ENCODE measurements at regions not wholly inside any gene's neighbourhood (a gene's known extent, or its start where the extent isn't known, plus 50 kb on each side); places are given as distances from the start of the nearest gene placed in this dataset.

DNA sequence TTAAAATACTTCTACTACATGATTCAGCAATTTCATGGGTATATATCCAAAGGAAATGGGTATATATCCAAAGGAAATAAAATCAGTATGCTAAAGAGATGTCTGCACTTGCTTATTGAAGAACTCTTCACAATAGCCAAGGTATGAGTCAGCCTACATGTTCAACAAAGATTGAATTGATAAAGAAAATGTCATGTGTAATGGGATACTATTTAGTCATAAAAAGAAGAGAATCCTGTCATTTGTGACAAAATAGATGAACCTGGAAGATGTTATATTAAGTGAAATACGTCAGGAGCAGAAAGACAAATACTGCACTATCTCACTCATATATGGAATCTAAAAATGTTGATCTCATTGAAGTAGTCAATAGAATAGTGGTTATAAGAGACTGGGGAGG, 944.5 kb upstream of the CTNND2 start:
- Histone ChIP-seq H3K4me3 (replicated peaks; ENCODE audit: insufficient read depth, low read length) (no peak overlapping the region), H3K27me3 (ENCODE audit: insufficient read depth, poor library complexity, severe bottlenecking) (no peaks in the 10 kb centered on the region), H3K27ac (replicated peaks) (no peak overlapping the region)
- no peak for TF ChIP-seq SPI1 (IDR thresholded peaks at IDR 0.05; ENCODE audit: borderline replicate concordance, low read depth)
- TF ChIP-seq POLR2AphosphoS5 (IDR thresholded peaks at IDR 0.05; ENCODE audit: low read depth) = no peak
- no peak for TF ChIP-seq GABPA (IDR thresholded peaks at IDR 0.05; ENCODE audit: low read depth)
- TF ChIP-seq, protein P1, sequence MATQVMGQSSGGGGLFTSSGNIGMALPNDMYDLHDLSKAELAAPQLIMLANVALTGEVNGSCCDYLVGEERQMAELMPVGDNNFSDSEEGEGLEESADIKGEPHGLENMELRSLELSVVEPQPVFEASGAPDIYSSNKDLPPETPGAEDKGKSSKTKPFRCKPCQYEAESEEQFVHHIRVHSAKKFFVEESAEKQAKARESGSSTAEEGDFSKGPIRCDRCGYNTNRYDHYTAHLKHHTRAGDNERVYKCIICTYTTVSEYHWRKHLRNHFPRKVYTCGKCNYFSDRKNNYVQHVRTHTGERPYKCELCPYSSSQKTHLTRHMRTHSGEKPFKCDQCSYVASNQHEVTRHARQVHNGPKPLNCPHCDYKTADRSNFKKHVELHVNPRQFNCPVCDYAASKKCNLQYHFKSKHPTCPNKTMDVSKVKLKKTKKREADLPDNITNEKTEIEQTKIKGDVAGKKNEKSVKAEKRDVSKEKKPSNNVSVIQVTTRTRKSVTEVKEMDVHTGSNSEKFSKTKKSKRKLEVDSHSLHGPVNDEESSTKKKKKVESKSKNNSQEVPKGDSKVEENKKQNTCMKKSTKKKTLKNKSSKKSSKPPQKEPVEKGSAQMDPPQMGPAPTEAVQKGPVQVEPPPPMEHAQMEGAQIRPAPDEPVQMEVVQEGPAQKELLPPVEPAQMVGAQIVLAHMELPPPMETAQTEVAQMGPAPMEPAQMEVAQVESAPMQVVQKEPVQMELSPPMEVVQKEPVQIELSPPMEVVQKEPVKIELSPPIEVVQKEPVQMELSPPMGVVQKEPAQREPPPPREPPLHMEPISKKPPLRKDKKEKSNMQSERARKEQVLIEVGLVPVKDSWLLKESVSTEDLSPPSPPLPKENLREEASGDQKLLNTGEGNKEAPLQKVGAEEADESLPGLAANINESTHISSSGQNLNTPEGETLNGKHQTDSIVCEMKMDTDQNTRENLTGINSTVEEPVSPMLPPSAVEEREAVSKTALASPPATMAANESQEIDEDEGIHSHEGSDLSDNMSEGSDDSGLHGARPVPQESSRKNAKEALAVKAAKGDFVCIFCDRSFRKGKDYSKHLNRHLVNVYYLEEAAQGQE (IDR thresholded peaks at IDR 0.05; ENCODE audit: insufficient replicate concordance, low read depth) = no peak
- TF ChIP-seq, protein P2, sequence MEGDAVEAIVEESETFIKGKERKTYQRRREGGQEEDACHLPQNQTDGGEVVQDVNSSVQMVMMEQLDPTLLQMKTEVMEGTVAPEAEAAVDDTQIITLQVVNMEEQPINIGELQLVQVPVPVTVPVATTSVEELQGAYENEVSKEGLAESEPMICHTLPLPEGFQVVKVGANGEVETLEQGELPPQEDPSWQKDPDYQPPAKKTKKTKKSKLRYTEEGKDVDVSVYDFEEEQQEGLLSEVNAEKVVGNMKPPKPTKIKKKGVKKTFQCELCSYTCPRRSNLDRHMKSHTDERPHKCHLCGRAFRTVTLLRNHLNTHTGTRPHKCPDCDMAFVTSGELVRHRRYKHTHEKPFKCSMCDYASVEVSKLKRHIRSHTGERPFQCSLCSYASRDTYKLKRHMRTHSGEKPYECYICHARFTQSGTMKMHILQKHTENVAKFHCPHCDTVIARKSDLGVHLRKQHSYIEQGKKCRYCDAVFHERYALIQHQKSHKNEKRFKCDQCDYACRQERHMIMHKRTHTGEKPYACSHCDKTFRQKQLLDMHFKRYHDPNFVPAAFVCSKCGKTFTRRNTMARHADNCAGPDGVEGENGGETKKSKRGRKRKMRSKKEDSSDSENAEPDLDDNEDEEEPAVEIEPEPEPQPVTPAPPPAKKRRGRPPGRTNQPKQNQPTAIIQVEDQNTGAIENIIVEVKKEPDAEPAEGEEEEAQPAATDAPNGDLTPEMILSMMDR (IDR thresholded peaks at IDR 0.05; ENCODE audit: insufficient read depth, low read length) = no peak
- DNase-seq (ENCODE audit: low read depth in 1 of 2, low spot score in 1 of 2) = no peak

DNA sequence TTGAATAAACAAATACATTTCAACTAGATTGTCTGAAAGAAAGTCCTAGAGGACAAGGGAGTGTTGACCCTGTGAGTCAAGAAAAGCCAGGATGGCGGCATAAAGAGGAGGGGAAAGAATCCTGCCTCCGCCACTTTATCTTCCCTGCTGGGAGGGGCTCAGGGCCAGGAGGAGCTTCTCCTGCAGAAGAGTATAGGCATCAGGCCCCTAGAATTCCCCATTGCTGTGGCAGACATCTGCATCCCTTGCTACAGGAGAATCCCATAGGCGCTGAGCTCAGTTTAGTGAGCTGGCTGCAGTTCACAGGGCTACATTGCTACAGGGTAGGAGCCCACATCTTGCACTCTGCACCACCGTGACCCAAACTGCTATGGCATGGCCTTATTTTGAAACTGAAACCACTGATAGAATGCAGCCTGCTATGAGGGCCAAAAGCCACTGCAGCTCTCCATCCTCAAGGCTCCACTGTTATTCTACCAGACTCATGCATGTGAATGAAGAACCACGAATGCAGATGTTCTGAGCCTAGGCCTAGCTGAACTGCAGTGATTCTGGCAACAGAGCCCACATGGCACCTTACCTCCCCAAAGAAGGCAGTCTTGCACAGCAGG, 941.4 kb upstream of the CTNND2 start:
- no peak for DNase-seq (ENCODE audit: low read depth in 1 of 2, low spot score in 1 of 2)
- H3K4me3 ChIP-seq (replicated peaks; ENCODE audit: insufficient read depth, low read length) = no peak overlapping the region
- TF ChIP-seq SPI1 (IDR thresholded peaks at IDR 0.05; ENCODE audit: borderline replicate concordance, low read depth) = no peak
- no peaks in the 10 kb centered on the region for H3K27me3 ChIP-seq (ENCODE audit: insufficient read depth, poor library complexity, severe bottlenecking)
- no peak overlapping the region for H3K27ac ChIP-seq (replicated peaks)

DNA sequence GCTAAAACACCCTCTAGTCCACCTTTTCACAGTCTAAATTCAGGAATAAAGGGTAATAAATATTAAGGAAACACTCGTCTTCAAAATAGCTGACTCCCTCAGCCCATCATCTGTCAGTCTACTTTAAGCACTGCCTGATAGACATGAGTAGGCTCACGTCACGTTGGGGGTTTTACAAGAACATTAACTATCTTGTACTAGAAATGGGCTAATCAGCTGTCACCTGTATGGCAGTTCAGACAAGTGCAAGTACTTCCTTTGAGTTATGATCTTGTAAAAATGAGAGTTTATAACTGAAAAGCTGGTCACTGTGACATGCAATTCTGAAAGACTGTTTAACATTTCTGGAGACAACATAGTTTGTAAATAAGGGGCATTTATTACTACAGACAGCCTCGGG, 936.7 kb upstream of the CTNND2 start:
- no peak overlapping the region for H3K4me3 ChIP-seq (replicated peaks; ENCODE audit: insufficient read depth, low read length)
- TF ChIP-seq SPI1 (IDR thresholded peaks at IDR 0.05; ENCODE audit: borderline replicate concordance, low read depth) (no peak), POLR2AphosphoS5 (IDR thresholded peaks at IDR 0.05; ENCODE audit: low read depth) (no peak), GABPA (IDR thresholded peaks at IDR 0.05; ENCODE audit: low read depth) (no peak)
- TF ChIP-seq, protein P1 (IDR thresholded peaks at IDR 0.05; ENCODE audit: insufficient replicate concordance, low read depth) = no peak
- TF ChIP-seq, protein P2 (IDR thresholded peaks at IDR 0.05; ENCODE audit: insufficient read depth, low read length) = no peak
- no peak overlapping the region for H3K27ac ChIP-seq (replicated peaks)
- no peak for DNase-seq (ENCODE audit: low read depth in 1 of 2, low spot score in 1 of 2)
- no peaks in the 10 kb centered on the region for H3K27me3 ChIP-seq (ENCODE audit: insufficient read depth, poor library complexity, severe bottlenecking)

DNA sequence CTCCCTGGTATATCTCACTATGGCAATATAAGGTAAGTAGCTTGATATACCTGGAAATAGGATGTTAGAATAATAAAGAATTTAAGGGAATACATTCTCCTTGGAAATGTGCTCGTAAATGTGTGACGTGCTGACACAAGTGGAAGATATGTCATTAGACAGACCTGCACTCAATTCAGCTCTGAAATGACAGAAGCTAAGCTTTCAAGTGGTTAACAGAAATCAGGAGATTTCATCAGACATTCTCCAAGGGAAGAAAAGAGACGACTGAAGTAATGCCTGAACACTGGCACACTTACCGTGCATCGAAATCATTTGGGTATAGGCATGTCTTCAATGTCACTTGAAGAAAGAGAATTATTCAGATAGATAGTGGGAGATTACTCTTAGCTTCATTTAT, 933.3 kb upstream of the CTNND2 start:
- TF ChIP-seq POLR2AphosphoS5 (IDR thresholded peaks at IDR 0.05; ENCODE audit: low read depth) = no peak
- TF ChIP-seq, protein P1 (IDR thresholded peaks at IDR 0.05; ENCODE audit: insufficient replicate concordance, low read depth) = no peak
- TF ChIP-seq SPI1 (IDR thresholded peaks at IDR 0.05; ENCODE audit: borderline replicate concordance, low read depth) = no peak
- no peak for TF ChIP-seq GABPA (IDR thresholded peaks at IDR 0.05; ENCODE audit: low read depth)
- TF ChIP-seq, protein P2 (IDR thresholded peaks at IDR 0.05; ENCODE audit: insufficient read depth, low read length) = no peak
- Histone ChIP-seq H3K4me3 (replicated peaks; ENCODE audit: insufficient read depth, low read length) (no peak overlapping the region), H3K27ac (replicated peaks) (no peak overlapping the region), H3K27me3 (ENCODE audit: insufficient read depth, poor library complexity, severe bottlenecking) (no peaks in the 10 kb centered on the region)
- DNase-seq (ENCODE audit: low read depth in 1 of 2, low spot score in 1 of 2) = no peak
